GM21619 (cell line): ENCODE measurements at regions not wholly inside any gene's neighbourhood (a gene's known extent, or its start where the extent isn't known, plus 50 kb on each side); places are given as distances from the start of the nearest gene placed in this dataset.

Source experiments
- ATAC-seq: cut with Tn5 transposase; IDR thresholded peaks from one replicate; pipeline ENCODE4 v1.9.1; 2021; ENCODE audit not compliant: unreplicated experiment

DNA sequence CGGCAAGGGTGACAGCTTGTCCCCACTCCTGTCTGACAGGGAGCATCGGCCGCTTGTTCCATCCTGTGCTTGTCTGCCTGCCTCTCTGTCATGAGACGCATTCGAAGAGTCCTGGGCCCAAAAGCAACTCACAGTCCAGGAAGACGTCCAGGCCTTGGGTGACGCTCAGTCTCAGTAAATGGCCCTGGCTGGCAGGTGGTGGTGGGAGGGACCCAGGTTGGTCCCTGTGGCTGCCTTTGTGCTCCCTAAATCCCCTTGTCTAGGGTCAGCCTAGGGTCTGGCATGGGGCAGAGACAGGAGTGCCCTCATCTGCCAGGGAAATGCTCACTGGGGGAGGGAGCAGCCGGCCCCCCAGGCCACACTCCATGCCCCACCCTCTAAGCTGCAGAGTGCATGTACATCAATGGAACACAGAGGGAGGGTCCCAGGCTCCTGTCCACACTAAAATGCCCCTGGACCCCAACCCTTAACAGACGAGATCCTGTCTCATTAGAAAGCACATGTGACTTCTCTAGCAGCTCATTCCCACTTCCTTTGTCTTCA is 295.2 kb upstream of the ZNF32 start:
- no peak for ATAC-seq

DNA sequence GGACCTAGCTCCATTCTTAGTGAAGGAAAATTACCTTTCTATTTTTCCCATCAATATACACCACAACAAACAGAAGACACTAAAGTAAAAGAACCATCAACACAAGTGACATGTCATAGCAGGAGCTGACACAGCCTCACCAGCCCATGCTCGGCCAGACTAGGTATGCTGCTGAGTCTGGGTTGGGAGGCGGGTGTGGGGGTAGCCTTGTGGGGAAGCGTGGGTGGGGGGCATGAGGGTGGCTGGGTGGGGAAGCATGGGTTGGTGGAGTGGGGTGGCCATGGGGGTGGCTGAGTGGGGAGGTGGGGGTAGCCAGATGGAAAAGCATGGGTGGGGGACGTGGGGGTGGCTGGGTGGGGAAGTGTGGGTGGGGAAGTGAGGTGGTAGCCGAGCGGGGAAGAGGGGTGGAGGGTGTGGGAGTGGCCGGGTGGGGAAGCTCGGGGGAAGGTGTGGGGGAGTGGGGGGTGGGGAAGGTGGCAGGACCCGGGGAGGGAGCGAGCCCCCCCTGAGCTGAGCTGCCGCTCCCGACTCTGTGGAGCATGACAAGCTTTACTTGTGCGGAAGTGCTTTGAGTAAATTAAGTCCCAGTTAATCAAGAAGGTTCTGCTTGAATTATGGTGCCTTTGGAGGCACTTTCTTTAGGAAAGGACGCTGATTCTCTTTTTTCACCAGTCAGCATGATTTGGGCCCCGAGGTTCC is 294.6 kb upstream of the ZNF32 start:
- no peak for ATAC-seq

DNA sequence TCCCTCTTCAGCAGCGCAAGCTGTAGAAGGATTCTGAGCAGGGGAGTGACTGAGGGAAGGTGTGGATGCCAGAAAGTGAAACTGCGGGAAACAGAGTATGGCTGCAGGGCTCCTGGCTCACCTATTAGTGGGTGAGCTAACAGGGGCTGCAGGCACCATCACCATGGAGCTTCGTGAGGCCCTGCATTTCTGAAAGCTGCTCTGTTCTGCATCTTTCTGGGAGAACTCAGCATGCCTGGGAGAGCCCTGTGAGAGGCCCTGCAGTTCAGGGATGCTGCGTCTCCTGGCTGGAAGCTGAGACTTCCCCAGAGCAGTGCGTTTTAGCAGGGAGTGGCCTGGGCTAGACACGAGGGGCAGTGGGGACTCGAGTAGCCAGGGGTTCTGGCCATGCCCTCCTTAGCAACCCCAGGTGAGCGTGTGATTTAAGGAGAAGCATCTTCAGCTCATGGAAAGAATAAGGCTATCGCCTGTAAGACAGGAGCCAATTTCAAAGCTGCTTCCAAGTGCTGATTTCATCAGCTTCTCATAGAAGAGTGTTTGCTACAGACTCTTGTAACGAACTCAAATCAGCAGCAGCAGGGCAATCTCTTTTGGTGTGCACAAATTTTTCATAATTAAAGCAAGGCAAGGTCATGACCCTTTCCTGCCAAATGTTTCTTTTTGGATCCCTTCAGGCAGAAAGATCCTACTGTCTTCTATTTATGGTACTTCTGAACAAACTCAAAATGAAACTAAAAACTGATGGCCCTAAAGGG is 293.6 kb upstream of the ZNF32 start:
- ATAC-seq = no peak

DNA sequence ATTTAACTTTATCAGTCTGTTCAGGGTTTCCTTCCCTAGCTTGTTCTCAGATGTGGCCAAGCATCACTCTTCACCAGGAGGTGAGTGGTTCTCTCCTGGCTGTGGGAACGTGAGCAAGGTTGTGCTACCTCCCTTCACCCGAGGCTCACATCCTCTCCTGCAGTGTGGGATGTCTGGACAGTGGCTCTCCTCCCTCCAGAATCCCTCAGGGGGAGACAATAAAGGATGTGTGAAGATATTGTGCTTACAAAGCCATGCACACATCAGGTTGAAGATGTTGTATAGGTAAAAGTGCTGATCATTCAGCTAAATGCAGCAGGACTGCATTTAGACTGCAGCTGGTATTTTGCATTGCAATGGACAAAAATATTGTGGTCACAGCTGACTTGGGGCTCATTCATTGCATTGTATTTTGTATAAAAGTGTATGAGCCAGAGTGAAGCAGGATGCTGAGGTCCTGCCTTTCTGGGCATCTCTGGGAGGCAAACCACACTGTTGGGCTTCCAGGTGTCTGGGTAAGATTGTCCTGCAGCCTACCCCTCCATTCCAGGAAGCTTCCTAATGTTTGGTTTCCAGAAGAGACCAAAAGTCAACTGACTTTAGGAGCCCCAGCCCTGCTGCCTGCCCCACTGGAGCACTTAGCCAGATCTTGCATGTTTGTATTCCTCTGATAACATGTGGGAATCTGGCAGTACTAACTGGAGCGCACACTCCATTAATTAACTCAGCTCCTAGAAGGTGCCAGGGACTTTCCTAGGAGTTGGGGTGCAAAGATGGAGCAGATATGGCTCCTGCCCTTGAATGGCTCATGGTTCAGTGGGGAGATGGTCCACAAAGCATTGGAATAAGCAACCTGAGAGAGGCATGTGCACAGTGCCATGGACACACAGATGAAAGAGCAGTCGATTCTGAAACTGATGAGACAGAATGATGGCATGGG is 292.5 kb upstream of the ZNF32 start:
- no peak for ATAC-seq

DNA sequence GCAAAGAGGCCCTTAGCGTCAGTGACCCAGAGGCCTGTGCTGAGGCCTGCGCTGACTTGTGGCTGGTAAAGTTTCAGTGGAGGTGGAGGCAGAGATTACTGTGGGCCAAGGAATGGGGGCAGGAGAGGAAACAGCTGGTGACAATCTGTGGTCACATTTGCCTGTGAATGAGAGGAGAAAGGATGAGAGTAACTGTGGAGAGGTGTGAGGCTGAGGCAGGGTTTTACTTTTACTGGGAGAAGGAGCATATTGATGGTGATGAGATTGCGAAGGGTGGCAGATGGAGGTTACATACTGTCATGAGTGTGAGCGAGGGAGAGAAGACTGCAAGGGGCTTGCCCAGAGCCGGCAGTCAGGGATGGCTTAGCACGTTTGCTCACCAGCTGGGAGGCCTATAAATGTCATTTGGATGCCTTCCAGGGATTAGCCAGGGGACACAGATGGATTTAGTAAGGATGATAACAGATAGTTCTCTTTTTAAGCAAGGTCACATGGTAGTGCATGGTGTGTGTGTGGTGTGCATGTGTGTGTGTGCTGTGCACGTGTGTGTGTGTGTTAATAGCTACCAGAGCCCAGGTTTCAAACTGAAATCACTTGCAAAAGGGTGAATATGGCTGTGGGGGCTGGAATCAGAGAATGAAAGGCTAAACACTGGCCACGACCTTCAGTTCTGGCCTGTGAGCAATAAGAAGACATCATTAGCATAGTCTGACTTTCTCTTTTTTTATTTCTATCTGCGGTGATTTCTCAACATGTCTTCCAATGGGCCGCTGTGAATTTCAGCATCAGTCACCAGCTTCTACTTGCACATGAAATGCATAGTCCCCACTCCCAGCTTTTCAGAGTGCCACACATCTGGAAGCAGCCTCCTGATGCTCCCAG is 291.5 kb upstream of the ZNF32 start:
- peak; percentile 51 for ATAC-seq

DNA sequence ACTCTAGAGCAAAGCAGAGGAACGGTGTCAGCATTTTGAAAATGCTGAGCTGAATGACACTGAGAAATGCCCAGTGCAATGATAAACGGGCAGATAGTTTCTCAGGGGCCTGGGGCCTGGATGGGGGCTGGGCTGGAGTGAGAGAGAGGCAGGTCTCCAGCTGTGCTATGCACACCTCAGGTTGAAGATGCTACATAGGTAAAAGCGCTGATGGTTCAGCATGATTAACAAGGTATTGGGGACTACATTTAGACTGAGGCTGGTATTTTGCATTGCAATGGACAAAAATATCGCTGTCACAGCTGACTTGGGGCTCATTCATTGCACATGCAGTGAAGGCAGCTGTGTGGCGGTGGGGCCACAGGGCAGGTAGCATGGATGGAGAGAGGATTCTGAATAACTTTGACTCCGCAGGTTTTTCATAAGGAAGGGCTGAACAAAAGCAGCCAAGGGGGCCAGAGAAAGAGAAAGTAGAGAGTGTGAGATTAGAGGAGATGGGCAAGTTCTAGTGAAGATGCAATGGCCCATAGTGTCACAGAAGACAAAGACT is 290.8 kb upstream of the ZNF32 start:
- ATAC-seq = no peak

DNA sequence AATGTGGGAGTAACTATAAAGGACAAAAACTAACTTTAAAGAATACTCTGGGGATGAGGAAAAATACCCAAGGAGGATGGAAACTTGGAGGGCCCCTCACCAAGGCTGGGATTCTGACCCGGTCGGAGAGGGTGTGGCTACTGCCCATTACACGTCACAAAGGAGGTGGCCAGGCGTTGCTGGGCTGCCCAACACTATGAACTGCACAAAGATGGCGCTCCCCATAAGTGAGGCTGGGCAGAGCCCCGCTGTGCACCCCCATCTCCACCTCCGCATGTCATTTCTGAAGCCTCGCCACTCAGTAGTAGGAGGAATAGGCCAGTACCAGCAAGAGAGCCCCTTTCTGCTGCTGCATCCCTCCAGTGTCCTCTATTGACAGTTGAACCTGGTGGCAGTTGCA is 290.1 kb upstream of the ZNF32 start:
- ATAC-seq = no peak

DNA sequence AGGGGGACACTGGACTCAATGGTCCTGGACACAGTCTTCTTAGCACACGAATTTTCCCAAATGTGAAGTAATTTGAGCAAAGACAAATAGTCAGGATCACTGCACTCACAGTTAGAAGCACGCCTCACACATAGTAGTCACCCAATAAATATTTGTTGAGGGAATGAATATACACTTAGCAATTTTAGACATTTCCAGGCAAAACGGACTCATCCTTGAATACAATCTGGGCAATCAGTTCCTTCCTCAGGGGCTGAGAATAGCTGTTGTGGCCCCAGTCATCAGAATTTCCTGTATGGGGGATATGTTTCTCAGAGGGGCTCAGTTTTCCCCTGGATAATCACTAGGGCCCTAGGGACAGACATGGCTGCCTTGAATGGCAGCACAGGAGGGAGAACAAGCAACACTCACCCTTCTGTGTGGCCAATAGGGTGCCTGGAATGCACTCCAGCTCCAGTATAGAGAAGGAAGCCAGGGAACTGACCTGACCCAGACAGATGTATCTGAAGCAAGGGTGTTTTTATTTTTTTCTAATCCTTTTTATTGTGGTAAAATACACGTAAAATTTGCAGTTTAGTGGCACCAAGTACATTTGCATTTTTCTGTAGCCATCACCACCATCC is 282.7 kb upstream of the ZNF32 start:
- ATAC-seq = no peak

DNA sequence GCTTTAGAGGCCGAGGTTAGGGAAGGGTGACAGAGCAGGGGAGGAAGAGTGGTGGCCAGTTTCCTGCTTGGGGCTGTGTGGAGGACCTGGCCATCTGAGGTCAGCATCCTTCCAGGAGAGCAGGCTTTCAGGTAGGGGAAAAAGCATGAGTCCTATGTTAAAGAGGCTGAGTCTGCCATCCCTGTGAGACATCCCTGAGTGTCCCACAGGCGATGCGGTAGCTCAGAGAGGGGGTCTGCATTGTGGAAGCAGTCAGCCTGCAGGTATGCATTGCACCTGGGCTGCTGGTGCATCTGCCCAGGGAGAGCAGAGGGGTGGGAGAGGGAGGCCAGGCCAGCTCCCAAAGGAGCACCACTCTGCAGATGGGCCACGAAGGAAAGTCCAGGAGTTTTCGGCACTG is 282.1 kb upstream of the ZNF32 start:
- no peak for ATAC-seq

DNA sequence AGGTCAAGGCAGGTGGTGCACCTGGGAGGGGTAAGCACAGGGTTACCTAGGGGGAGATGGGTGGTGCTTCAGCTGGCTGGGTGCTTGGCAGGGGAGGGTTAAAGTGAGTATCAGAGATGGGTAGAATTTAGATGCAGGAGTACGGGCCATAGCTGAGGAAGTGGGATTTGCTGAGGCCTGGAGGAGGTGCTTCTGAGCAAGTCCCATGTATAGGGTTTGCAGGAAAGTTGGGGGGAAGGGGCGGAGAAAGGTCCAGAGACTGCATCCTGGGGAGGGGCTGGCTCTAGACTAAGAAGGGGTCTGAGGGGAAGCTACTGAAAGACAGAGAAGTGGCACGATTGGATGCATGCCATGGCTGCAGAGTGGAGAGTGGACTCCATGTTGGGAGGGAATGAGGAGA is 281.6 kb upstream of the ZNF32 start:
- ATAC-seq = no peak

DNA sequence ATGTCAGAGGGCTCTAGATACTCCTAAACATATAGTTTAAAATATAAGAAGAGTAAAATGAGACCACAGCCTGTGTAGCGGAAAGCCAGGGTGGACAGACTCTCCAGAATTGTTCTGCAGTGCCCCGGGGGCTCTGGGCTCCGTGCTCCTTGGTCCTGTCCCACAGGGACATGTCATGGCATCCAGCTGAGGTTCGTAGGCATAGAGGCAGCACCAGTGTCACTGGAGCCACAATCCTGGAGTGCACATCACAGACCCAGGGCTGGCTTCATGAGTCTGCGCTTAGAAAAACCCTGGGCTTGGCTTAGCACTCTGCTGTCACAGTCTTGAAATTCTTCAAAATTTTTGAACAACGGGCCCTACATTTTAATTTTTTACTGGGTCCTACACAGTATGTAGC is 280.4 kb upstream of the ZNF32 start:
- no peak for ATAC-seq

DNA sequence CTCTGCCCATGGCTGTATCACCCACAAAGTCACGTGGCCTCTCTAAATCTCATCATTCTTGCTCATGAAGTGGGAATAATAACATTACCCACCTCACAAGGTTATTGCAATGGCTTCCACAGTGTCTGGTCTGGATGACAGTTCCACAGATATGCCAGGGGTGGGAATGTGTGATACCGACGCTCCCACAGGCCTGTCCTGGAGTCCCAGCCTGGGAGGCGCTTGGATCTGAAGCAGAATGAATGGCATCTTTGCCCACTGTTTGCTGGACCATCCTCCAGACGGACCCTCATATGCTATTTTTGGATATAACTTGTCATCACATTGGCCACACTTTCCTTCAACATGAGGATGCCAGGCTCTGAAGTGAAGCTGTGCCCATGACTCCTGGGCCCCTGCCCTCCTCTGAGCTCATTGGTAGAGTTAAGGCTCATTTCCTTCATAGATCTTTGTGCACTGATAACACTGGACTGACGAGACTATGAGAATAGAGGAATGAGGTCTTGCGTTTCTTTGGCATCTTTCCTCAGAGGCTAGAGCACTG is 279.8 kb upstream of the ZNF32 start:
- ATAC-seq = no peak

DNA sequence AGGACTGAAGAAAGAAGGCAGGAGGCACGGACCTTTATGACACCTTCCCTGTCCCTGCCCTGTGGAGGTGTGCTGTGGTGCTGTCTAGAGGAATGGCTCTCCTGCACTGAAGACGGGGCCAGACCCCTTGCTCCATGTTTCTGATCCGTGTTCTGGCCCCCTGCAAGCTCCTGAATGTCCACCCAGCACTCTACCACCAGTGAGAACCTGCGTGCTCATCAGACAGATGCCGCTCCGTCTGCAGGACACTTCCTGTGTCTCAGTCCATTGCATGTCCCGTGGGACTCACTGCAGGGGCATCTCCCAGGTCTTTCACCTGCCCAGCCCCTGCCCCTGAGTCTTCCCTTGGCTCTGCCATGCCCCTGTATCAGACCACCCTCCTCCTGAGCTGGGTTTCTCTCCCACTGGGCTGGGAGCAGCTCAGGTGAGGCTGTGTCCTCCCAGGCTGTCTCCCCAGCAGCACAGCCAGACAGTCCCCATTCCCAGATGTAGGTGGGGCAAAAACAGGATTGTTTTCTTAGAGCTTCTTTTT is 278.3 kb upstream of the ZNF32 start:
- no peak for ATAC-seq

DNA sequence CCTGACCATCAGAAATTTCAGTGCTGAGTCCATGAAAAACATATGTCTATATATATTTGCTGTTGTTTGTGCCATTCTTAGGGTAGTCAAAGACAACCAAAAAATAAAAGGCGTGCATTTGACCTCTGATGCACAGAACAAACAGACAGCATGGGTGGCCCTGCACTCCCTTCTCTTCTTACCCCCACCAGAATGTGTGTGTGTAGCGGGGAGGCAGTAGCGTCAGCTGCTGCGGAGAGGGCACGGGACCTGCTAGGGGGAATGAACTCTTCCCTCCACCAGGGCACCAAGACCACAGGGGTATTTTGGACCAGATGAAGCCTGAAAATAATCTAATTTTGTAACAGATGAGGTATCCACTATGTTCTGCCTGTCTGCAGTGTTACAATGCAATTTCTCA is 277.7 kb upstream of the ZNF32 start:
- ATAC-seq = no peak

DNA sequence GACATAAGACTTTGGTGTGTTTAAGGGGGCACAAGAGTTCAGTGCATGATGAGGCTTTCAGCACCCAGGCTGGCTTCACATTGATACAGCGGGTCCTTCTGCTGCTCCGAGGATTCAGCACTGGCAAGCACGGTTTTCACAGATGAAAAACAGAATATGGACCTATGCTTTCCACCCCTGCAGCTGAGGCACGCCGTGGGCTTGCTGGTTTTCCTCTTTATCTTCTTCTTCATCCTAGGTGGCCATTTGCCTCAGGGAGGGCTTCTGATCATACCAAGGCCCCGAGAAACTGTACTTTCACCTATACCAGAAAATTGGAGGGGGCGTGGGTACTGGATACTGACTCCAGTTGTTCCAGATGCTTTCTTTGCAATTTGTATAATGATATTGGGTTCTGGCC is 277.1 kb upstream of the ZNF32 start:
- no peak for ATAC-seq

DNA sequence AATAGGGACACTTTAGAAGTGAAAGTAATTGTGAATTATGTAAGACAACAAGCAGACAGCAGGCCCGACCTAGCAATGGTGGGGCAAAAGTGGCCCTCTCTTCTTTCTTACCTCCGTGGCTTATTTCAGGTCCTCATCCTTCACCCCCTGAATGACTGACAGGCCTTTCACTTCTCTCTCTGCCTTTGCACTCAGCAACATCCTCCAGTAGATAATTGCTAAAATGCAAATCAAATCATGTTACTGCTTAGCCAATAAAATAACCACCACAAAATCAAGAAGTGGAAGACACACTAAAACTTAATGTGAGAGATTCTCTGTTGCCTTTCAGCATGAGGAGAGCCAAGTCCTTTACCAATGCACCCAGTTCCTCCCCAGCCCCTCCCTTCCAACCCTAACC is 274.6 kb upstream of the ZNF32 start:
- no peak for ATAC-seq

DNA sequence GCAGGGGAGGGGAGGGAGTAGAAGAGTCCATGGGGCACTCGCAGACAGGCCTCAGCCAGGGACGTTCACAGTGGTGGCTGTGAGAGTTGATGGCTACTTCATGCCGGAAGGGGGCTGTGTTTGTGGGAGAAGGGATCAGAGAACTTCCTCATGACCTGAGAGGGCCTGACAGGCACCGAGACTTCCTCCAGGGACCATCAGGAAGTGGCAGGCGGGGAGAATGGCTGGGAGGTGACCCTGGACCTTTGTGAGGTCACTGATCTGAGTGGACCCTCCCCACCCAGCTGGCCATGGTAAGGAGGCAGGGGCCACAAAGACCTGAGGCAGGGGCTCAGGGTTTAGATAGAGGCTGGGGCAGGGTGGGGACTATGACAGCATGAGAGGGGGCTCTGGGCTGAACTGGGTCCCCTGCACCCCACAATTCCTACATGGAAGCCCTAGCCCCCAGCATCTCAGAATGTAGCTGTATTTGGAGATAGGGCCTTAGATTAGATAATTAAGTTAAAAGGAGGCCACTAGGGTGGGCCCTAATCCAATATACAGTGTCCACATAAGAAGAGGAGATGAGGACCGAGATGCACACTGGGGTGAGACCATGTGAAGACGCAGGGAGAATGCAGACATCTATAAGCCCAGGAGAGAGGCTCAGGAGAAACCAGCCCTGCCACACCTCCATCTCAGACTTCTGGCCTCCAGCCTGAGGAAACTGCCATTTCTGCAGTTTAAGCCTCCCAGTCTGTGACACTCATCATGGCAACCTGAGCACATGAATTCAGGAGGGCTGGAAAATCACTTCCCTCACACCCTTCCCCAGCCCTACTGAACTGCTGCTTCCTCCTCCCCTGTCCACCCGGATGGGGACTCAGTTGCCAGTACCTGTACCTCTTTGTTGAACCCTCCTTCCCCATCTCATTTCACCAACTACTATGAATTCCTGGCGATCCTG is 273.9 kb upstream of the ZNF32 start:
- ATAC-seq = no peak

DNA sequence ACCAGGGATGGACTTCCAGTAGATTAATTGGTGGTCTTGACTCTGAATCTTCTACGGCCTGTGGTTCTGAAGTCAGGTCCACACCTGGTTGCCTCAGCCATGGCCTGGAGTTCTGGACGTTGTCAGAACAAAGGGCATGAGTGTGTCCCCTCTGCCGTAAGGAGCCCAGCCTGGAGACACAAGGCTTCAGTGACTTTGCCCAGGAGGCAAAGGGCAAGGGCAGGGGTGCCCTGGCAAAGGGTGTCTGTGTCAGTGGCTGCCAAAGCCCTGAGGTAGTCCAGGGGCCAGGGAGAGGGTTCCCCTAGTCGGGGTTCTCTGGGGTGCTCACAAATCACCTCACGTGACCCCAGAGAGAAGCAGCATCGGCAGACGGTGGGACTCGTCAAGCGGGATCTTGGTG is 273.2 kb upstream of the ZNF32 start:
- no peak for ATAC-seq
